Breast epithelium (tissue), 3 donors: ENCODE measurements at regions not wholly inside any gene's neighbourhood (a gene's known extent, or its start where the extent isn't known, plus 50 kb on each side); places are given as distances from the start of the nearest gene placed in this dataset.
"Not testable (repeated sequence)": the region's sequence is repeated elsewhere in the genome, so short reads cannot be mapped to it uniquely, and the experiment has no call there.

Experiments used
- CTCF ChIP-seq, 3 donors: fragments of 450-650 bp; IDR thresholded peaks; one replicate each; pipeline ENCODE4 v1.5.1; 2016 to 2017; ENCODE audit warnings: antibody characterized with exemption in 3 of 3, mild to moderate bottlenecking in 3 of 3, moderate library complexity in 3 of 3
- POLR2A ChIP-seq: fragments of 450-650 bp; IDR thresholded peaks from one replicate; pipeline ENCODE4 v1.6.1; 2016; ENCODE audit warnings: antibody characterized with exemption, mild to moderate bottlenecking, moderate library complexity

GRCh38 chr14:27757642-27758041 lies 1008.9 kb upstream of the FOXG1 start:
- TF ChIP-seq POLR2A; CTCF (IDR thresholded peaks at IDR 0.05): not testable (repeated sequence)
